Activated CD8-positive, alpha-beta memory T cell treated with anti-CD3 and anti-CD28 coated beads, Interleukin-2, amount 50 U/mL, for 24 hours (primary cell): ENCODE measurements at regions not wholly inside any gene's neighbourhood (a gene's known extent, or its start where the extent isn't known, plus 50 kb on each side); places are given as distances from the start of the nearest gene placed in this dataset.
"Not testable (repeated sequence)": the region's sequence is repeated elsewhere in the genome, so short reads cannot be mapped to it uniquely, and the experiment has no call there.

Experiments
- DNase-seq: peaks from one replicate; pipeline ENCODE4 v3.0.0-alpha.2; 2020; ENCODE audit errors: extremely low read depth

DNA sequence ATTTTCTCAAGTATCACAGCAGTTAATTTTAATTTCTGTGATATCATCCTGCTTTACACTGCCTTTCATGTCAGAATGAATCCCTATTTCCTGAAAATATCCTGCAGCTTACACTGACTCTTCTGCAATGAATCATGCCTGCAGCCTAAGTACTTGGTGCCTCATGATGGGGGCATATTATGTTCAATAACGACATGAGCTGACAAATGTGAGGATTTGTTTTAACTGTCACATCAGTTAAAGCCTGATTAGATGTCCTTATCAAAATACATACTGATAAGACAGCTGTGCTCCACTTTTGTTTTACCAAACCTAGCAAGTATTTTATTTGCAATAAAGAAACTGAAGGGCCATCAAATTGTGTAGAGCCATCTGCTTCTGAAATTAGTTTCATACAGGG, 359.9 kb upstream of the AGA start:
- no peak for DNase-seq

- no peak for DNase-seq
These were observed 360.4 kb upstream of the AGA start for GRCh38 chr4:177802661-177803060.

DNA sequence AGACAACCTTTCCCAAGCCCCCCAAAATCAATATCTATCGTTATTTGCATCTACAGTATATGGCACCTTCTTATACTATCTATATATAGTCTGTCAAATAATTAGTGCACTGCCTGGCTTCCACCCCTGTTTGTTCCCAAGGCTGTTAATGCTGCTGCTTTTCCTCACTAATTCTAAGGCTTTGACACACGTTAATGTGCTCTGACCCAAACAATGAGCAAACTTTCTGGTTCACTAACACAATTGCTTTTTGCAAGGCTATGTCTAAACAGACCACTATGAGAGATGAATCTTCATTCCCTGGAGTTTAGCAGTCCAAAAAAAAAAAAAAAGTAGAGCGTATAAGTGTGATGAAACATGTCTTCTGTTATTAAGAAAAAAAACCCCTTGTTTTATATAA, 360.9 kb upstream of the AGA start:
- no peak for DNase-seq

DNA sequence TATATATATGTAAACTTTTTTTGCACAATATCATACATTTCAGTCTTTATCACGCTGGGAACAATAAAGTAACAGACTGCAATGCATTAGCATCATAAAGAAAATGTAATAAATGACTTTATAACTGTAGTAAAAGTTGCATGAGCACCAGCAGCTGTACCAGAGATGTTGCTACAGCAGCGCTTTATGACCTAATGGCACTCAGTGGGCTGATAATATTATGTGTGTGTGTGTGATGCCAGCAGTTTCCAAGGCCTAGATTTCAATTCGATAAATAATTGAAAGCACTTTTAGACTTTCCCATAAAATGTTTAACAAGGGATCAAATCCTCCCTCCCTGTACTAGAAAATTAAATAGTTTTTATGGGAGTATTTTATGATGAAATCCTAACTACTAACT, 367.6 kb upstream of the AGA start:
- no peak for DNase-seq

GRCh38 chr4:177810220-177810619, 368.0 kb upstream of the AGA start:
- DNase-seq: no peak

- DNase-seq: not testable (repeated sequence)
These were observed 376.2 kb upstream of the AGA start for GRCh38 chr4:177818392-177818791.

GRCh38 chr4:177826973-177827372, 384.7 kb upstream of the AGA start:
- DNase-seq: no peak

DNA sequence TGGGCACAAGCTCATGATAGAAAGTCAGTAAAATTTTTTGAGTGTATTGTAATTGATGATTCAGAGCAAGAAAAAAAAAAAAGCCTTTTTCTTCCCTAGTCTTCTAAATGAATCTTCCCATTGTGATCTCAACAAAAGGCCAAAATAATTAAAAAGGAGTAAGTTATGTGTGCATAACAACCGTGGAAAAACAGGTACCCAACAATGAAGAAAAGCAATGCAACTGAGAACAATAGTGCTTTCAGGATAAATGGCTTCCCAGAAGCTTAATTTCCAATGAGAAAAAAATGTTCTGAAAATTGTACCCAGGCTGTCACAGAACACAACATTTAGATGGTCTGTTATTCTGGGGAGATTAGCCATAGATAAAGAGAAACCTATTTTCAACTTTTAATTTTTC, 399.0 kb upstream of the AGA start:
- DNase-seq: no peak

DNA sequence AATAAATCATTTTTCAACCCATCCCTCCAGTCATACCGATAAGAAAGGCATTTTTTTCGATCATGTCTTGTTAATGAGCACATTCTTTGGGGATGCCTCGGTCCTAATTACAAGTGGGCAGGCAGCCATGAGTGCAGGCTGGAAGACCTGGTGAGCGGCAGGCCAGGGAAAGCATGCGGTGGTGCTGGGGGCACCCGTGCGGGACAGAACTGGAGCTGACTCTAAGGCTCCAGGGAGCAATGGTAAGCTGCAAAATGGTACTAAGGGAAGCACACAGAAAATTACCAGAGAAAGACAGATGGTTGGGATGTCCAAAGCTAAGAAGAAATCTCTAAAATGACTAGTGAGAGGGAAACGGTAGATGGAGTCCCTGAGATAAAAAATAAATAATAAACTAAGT, 411.0 kb upstream of the AGA start:
- no peak for DNase-seq

DNA sequence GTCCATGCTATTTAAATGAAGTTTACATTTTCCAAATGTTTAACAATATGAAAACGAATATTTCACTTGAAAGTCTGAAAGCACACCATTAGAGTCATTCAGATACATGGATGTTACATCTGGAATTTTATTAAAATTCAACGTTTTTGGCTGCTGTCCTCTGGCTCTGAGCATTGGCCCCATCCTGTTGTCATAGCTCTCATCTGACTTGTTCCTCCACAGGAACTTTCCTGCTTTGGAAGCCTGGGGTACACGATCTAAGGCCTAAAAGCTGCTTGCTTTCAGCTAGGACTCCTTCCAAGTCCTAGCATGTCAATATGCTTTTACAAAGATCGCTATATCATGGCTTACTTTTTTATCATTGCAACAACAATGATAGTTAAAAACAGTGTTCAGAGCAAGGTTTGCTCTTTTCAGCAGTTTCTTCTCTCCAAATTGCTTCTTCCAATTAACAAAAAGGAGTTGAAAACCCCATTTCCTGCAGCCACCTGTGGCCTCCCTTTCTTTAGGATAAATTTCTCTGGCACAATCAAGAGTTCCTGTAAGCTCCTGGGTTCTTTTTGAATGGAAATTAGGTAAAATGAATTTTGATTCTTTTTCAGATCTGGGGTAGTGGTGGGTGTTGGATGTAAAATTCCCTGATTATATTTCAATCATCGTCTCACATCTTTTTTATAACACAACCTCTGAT, 413.4 kb upstream of the AGA start:
- DNase-seq: no peak

GRCh38 chr4:177860171-177860570, 417.9 kb upstream of the AGA start:
- DNase-seq: no peak

DNA sequence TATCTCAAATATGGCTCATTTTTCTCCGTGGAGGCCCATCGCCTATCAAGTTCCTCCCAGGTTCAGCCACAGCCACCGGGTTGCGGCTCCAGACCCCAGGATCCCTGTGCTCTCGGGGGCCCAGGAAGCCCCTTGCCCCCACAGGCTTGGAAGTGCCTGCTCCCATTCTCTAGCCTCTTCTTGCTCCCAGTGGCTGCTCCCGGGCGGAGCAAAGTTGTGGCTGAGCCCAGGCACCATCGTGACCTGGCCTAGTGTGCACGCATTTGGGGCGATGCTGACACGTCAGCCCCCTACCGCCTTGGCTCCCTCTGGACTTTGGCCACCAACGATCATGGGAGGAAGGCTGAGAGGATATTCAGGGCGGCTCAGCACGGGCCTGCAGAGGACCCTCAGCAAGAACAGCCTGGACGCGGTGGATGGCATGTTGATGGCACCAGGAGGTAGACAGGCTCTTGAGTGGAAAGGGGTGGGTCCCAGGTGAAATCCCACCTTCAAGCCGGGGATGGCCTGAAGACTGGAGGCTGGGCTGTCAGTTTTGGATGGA, 419.4 kb upstream of the AGA start:
- DNase-seq: no peak

- no peak for DNase-seq
These were observed 420.4 kb upstream of the AGA start for GRCh38 chr4:177862541-177863176.

DNA sequence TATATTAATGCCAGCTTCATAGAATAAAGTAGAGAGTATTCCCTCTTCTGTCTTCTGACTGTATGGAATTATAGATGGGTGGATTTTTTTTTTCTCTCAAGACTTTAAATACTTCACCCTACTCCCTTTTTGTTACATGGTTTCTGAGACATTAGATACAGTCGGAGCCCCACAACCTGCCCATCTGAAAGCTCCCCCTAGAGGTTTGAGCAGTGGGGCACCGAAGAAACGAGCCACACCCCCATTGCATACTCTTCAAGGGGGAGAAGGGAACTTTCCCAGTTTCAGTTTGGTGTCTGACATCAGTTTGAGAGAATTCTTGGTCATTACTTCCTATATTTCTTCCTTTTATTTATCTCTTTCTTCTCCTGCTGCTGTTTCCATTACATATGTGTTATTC, 437.6 kb upstream of the AGA start:
- DNase-seq: no peak

DNA sequence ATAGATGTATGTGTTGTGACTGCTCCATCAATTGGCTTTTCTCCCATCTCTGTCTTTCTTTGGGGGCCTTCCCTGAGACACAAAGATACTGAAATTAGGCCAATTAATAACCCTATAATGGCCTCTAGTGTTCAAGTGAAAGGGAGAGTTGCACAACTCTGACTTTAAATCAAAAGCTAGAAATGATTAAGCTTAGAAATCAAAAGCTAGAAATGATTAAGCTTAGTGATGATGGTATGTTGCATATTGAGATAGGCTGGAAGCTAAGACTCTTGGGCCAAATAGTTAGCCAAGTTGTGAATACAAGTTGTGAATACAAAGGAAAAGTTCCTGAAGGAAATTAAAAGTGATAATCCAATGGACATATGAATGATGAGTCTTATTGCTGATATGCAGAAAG, 452.9 kb upstream of the AGA start:
- DNase-seq: no peak

DNA sequence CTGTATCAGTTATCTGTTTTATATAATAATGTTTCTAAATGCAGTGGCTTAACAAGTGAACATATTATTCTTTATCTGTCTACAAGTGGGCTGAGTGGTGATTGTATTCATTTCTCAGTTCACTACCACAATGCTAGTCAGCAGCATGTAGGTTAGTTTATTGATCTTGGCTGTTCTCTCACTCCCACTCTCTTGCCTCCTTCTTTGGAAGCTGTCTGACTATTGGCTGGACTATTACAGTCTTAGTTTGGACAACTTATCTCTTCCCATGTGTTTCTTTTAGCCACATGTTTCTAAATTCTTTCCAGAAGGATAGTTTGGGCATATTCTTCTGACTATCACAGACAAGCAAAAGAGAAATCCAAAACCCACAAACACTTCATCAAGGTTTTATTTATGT, 459.5 kb upstream of the AGA start:
- DNase-seq: no peak

- DNase-seq: no peak
These were observed 460.1 kb upstream of the AGA start for GRCh38 chr4:177902386-177902785.

GRCh38 chr4:177907736-177908424, 465.6 kb upstream of the AGA start:
- DNase-seq: no peak

DNA sequence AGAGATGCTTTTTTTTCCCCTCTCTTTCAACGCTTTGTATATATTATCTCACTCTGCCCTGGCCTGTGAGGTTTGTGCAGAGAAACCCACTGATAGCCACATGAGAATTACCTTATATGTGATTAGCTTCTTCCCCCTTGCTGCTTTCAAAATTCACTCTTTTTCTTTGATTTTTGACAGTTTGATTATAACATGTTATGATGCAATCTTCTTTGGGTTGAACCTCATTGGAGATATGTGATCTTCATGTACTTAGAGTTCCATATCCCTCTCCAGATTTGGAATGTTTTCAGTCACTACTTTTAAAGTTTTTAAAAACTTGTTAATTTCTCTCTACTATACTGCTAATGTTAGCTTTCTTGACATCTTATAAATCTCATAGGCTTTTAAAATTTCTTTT, 479.5 kb upstream of the AGA start:
- no peak for DNase-seq

DNA sequence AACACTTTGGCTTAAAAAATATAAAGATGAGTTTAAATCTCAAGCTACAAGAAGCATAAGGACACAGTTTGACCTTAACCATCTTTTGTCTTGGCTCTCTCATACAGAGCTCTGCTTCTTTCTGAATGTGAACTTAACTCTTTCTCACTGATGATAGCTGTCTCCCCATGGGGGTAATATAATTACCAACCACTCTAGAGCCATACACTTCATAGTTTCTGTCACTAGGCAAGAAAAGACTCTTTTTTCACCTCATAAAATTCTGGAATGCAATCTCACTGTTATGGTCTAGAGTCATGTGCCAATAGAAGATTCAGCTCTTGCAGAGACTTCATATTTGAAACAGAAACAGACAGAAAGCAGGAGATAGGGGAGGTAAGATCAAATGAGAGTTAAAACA, 481.7 kb upstream of the AGA start:
- no peak for DNase-seq

DNA sequence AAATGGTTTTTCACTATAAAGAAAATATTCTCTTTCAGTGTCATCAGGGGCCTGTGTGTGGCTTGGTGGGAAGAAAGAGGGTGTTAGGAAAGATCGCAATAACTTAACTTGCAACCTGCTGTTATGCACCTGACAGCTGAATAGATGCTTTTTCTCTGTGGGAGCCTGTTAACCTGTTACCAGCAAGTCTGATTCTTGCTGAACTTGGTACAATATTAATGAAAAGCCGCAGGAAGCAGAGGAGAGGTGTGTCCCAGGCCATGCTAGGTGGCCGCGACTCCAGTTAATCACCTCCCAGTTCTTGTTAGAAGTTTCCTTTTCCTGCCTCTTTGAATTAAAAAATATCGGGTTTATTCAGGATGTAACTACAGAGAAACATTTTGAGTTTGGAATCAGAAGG, 494.8 kb upstream of the AGA start:
- no peak for DNase-seq

DNA sequence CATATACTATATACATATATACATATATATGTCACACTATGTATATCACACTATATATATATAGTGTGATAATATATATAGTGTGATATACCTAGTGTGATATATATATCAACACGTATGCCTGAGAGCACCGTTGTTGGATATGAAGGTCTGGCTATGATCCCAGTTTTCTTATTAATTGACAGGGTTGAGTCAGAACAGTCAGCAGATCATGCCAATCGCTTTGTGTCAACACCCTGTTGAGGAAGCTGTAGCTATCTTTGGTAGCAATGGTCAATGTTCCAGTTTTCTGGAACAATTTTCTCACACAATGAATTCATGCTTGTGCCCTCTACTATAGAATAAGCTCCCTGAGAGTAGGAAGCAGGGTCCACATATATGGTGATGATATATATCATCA, 496.0 kb upstream of the AGA start:
- no peak for DNase-seq

DNA sequence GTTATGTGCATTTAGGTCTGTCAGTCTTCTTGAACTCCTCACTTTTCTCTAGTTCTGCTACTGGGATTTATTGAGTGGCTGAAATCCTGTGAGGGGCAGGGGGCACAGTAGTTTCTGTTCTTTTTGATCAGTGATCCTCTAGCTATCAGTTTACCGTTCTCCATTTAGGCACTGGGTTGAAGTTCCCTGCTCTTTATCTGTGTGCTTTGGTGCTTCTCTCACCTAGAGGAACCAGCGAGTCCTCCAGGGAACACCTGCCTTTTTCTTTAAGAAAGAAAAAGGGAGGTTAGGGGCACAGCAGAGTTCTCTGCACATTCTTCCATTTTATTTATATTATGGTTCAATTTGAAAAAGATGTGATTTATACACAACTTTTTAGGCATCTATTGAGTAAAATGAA, 503.0 kb upstream of the AGA start:
- DNase-seq: no peak
